ENCODE measurements at regions not wholly inside any gene's neighbourhood (a gene's known extent, or its start where the extent isn't known, plus 50 kb on each side); places are given as distances from the start of the nearest gene placed in this dataset.

DNA sequence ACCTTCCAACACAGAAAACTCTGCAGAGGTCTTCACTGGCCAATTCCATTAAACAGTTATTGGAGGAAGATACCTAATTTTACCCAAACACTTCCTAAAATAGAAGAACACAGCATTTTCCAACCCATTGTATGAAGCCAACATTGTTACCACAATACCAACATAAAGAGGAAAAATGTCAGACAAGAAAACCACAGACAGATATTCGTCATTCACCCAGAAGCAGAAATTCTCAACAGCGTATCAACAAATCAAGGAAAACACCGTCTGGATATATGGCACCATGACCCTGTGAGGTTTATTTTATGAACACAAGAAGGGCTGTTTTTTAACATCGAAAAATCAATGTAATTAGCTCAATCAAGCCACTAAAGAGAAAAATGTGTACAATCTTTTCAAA lies 255.6 kb downstream of the ASMT start (continued):
- TF ChIP-seq NR2C1 (IDR thresholded peaks at IDR 0.05) (no peak), EP300 (IDR thresholded peaks at IDR 0.05; ENCODE audit: borderline replicate concordance in 1 of 2, control insufficient read depth in 1 of 2, low read depth in 2 of 2, low read length in 2 of 2) (no peak), TCF12 (IDR thresholded peaks at IDR 0.05; ENCODE audit: low read depth, low read length) (no peak), NR2F1 (conservative IDR thresholded peaks at IDR 0.05) (no peak), BRCA1 (IDR thresholded peaks at IDR 0.05; ENCODE audit: low read depth, low read length) (no peak), KDM1A (IDR thresholded peaks at IDR 0.05; ENCODE audit: borderline replicate concordance) (no peak), ATF7 (IDR thresholded peaks at IDR 0.05; ENCODE audit: low read depth) (no peak), ZNF207 (IDR thresholded peaks at IDR 0.05; ENCODE audit: borderline replicate concordance) (no peak)
- TF ChIP-seq, protein P1, sequence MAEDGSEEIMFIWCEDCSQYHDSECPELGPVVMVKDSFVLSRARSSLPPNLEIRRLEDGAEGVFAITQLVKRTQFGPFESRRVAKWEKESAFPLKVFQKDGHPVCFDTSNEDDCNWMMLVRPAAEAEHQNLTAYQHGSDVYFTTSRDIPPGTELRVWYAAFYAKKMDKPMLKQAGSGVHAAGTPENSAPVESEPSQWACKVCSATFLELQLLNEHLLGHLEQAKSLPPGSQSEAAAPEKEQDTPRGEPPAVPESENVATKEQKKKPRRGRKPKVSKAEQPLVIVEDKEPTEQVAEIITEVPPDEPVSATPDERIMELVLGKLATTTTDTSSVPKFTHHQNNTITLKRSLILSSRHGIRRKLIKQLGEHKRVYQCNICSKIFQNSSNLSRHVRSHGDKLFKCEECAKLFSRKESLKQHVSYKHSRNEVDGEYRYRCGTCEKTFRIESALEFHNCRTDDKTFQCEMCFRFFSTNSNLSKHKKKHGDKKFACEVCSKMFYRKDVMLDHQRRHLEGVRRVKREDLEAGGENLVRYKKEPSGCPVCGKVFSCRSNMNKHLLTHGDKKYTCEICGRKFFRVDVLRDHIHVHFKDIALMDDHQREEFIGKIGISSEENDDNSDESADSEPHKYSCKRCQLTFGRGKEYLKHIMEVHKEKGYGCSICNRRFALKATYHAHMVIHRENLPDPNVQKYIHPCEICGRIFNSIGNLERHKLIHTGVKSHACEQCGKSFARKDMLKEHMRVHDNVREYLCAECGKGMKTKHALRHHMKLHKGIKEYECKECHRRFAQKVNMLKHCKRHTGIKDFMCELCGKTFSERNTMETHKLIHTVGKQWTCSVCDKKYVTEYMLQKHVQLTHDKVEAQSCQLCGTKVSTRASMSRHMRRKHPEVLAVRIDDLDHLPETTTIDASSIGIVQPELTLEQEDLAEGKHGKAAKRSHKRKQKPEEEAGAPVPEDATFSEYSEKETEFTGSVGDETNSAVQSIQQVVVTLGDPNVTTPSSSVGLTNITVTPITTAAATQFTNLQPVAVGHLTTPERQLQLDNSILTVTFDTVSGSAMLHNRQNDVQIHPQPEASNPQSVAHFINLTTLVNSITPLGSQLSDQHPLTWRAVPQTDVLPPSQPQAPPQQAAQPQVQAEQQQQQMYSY (CRISPR knock-in tag; IDR thresholded peaks at IDR 0.05): no peak
- TF ChIP-seq, protein P2, sequence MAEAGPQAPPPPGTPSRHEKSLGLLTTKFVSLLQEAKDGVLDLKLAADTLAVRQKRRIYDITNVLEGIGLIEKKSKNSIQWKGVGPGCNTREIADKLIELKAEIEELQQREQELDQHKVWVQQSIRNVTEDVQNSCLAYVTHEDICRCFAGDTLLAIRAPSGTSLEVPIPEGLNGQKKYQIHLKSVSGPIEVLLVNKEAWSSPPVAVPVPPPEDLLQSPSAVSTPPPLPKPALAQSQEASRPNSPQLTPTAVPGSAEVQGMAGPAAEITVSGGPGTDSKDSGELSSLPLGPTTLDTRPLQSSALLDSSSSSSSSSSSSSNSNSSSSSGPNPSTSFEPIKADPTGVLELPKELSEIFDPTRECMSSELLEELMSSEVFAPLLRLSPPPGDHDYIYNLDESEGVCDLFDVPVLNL (IDR thresholded peaks at IDR 0.05; ENCODE audit: low read depth, low read length): no peak
- TF ChIP-seq, protein P3, sequence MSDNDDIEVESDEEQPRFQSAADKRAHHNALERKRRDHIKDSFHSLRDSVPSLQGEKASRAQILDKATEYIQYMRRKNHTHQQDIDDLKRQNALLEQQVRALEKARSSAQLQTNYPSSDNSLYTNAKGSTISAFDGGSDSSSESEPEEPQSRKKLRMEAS (IDR thresholded peaks at IDR 0.05; ENCODE audit: low read depth, low read length): no peak
- TF ChIP-seq, protein P4, sequence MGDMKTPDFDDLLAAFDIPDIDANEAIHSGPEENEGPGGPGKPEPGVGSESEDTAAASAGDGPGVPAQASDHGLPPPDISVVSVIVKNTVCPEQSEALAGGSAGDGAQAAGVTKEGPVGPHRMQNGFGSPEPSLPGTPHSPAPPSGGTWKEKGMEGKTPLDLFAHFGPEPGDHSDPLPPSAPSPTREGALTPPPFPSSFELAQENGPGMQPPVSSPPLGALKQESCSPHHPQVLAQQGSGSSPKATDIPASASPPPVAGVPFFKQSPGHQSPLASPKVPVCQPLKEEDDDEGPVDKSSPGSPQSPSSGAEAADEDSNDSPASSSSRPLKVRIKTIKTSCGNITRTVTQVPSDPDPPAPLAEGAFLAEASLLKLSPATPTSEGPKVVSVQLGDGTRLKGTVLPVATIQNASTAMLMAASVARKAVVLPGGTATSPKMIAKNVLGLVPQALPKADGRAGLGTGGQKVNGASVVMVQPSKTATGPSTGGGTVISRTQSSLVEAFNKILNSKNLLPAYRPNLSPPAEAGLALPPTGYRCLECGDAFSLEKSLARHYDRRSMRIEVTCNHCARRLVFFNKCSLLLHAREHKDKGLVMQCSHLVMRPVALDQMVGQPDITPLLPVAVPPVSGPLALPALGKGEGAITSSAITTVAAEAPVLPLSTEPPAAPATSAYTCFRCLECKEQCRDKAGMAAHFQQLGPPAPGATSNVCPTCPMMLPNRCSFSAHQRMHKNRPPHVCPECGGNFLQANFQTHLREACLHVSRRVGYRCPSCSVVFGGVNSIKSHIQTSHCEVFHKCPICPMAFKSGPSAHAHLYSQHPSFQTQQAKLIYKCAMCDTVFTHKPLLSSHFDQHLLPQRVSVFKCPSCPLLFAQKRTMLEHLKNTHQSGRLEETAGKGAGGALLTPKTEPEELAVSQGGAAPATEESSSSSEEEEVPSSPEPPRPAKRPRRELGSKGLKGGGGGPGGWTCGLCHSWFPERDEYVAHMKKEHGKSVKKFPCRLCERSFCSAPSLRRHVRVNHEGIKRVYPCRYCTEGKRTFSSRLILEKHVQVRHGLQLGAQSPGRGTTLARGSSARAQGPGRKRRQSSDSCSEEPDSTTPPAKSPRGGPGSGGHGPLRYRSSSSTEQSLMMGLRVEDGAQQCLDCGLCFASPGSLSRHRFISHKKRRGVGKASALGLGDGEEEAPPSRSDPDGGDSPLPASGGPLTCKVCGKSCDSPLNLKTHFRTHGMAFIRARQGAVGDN (IDR thresholded peaks at IDR 0.05): no peak
- TF ChIP-seq, protein P5, sequence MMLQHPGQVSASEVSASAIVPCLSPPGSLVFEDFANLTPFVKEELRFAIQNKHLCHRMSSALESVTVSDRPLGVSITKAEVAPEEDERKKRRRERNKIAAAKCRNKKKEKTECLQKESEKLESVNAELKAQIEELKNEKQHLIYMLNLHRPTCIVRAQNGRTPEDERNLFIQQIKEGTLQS (IDR thresholded peaks at IDR 0.05; ENCODE audit: borderline replicate concordance, extremely low read depth, low read depth, low read length): no peak
- TF ChIP-seq, protein P6, sequence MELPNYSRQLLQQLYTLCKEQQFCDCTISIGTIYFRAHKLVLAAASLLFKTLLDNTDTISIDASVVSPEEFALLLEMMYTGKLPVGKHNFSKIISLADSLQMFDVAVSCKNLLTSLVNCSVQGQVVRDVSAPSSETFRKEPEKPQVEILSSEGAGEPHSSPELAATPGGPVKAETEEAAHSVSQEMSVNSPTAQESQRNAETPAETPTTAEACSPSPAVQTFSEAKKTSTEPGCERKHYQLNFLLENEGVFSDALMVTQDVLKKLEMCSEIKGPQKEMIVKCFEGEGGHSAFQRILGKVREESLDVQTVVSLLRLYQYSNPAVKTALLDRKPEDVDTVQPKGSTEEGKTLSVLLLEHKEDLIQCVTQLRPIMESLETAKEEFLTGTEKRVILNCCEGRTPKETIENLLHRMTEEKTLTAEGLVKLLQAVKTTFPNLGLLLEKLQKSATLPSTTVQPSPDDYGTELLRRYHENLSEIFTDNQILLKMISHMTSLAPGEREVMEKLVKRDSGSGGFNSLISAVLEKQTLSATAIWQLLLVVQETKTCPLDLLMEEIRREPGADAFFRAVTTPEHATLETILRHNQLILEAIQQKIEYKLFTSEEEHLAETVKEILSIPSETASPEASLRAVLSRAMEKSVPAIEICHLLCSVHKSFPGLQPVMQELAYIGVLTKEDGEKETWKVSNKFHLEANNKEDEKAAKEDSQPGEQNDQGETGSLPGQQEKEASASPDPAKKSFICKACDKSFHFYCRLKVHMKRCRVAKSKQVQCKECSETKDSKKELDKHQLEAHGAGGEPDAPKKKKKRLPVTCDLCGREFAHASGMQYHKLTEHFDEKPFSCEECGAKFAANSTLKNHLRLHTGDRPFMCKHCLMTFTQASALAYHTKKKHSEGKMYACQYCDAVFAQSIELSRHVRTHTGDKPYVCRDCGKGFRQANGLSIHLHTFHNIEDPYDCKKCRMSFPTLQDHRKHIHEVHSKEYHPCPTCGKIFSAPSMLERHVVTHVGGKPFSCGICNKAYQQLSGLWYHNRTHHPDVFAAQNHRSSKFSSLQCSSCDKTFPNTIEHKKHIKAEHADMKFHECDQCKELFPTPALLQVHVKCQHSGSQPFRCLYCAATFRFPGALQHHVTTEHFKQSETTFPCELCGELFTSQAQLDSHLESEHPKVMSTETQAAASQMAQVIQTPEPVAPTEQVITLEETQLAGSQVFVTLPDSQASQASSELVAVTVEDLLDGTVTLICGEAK (IDR thresholded peaks at IDR 0.05; ENCODE audit: borderline replicate concordance): no peak
